PC-3 (cell line): ENCODE measurements at regions not wholly inside any gene's neighbourhood (a gene's known extent, or its start where the extent isn't known, plus 50 kb on each side); places are given as distances from the start of the nearest gene placed in this dataset.

ENCODE experiments used
- ATAC-seq: fragments of 200-7000 bp; cut with Tn5 transposase; 2 replicates; pipeline ENCODE4 v1.9.1; 2020; ENCODE audit warnings: mild to moderate bottlenecking, moderate library complexity
- BruUV-seq: library from RNA; stranded (reverse); fragments of 400-500 nt; replicated peaks from 2 replicates; lab custom pipeline; 2021; lab: Mats Ljungman, UMichigan
- CTCF ChIA-PET: fragments of 300-600 bp; sonication (Branson Sonifier 250); formaldehyde crosslinking; loops from one replicate; lab custom pipeline; 2022; ENCODE audit warnings: antibody characterized with exemption; lab: Charles Lee
- POLR2A ChIA-PET: fragments of 300-600 bp; sonication (Branson Sonifier 250); formaldehyde crosslinking; loops from one replicate; lab custom pipeline; 2022; ENCODE audit warnings: antibody characterized with exemption; ENCODE audit not compliant: unreplicated experiment; lab: Charles Lee
- DNase-seq: peaks from one replicate; pipeline ENCODE4 v3.0.0-alpha.2; 2015
- H2AFZ ChIP-seq: fragments of 300-600 bp; sonication (generic); 2 replicates; pipeline ENCODE4 v1.6.0; 2016; ENCODE audit warnings: antibody characterized with exemption, low read length
- H3F3A ChIP-seq: fragments of 300-600 bp; sonication (generic); one replicate; pipeline ENCODE4 v1.6.0; 2017; ENCODE audit warnings: antibody characterized with exemption, low read length, control low read depth, mild to moderate bottlenecking; ENCODE audit not compliant: unreplicated experiment
- H3K27ac ChIP-seq: fragments of 300-600 bp; sonication (generic); 2 replicates; pipeline ENCODE4 v1.5.1; 2016; ENCODE audit warnings: mild to moderate bottlenecking, low read length
- H3K27me3 ChIP-seq: fragments of 300-600 bp; sonication (generic); 2 replicates; pipeline ENCODE4 v1.6.1; 2016; ENCODE audit warnings: low read length, mixed read lengths
- H3K36me3 ChIP-seq: fragments of 300-600 bp; sonication (generic); 2 replicates; pipeline ENCODE4 v1.6.1; 2016; ENCODE audit warnings: low read depth, mixed run types, low read length, mixed read lengths
- H3K4me1 ChIP-seq: fragments of 300-600 bp; sonication (generic); 2 replicates; pipeline ENCODE4 v1.5.1; 2016; ENCODE audit warnings: low read length; ENCODE audit not compliant: insufficient read depth
- H3K4me2 ChIP-seq: fragments of 300-600 bp; sonication (generic); 2 replicates; pipeline ENCODE4 v1.6.0; 2016; ENCODE audit warnings: low read length
- H3K4me3 ChIP-seq: fragments of 300-600 bp; sonication (generic); 2 replicates; pipeline ENCODE4 v1.5.1; 2016; ENCODE audit warnings: mild to moderate bottlenecking, low read length, mixed read lengths
- H3K79me2 ChIP-seq: fragments of 300-600 bp; sonication (generic); 2 replicates; pipeline ENCODE4 v1.6.1; 2017; ENCODE audit warnings: low read length, mixed read lengths
- H3K9ac ChIP-seq: fragments of 300-600 bp; sonication (generic); 2 replicates; pipeline ENCODE4 v1.6.0; 2016; ENCODE audit warnings: mild to moderate bottlenecking, low read length
- H3K9me2 ChIP-seq: fragments of 300-600 bp; sonication (generic); replicated peaks from 2 replicates; pipeline ENCODE4 v1.6.1; 2016; ENCODE audit warnings: mixed run types, low read length, mixed read lengths
- H3K9me3 ChIP-seq: fragments of 300-600 bp; sonication (generic); 2 replicates; pipeline ENCODE4 v1.6.1; 2016; ENCODE audit warnings: low read length, mixed read lengths
- H4K20me1 ChIP-seq: fragments of 300-600 bp; sonication (generic); 2 replicates; pipeline ENCODE4 v1.6.1; 2016; ENCODE audit warnings: low read length, mixed read lengths
- EZH2 ChIP-seq: fragments of 300-600 bp; sonication (generic); IDR thresholded peaks from one replicate; pipeline ENCODE4 v1.6.1; 2017; ENCODE audit warnings: antibody characterized with exemption, mild to moderate bottlenecking, low read length; ENCODE audit not compliant: unreplicated experiment
- EZH2phosphoT487 ChIP-seq: fragments of 300-600 bp; sonication (generic); IDR thresholded peaks from 2 replicates; pipeline ENCODE4 v1.6.1; 2018; ENCODE audit warnings: mild to moderate bottlenecking, antibody characterized with exemption, low read length, borderline replicate concordance
- intact Hi-C: fragments of 100-400 bp; cut with micrococcal nuclease; formaldehyde crosslinking; loops from 2 replicates; pipeline ENCODE4 v1.9.0; 2023
- TF ChIP-seq, protein P1 (sequence below): fragments of 300-600 bp; sonication (generic); conservative IDR thresholded peaks from 2 replicates; pipeline ENCODE4 v1.5.1; 2017; ENCODE audit warnings: antibody characterized with exemption, low read depth, mild to moderate bottlenecking, low read length

DNA sequence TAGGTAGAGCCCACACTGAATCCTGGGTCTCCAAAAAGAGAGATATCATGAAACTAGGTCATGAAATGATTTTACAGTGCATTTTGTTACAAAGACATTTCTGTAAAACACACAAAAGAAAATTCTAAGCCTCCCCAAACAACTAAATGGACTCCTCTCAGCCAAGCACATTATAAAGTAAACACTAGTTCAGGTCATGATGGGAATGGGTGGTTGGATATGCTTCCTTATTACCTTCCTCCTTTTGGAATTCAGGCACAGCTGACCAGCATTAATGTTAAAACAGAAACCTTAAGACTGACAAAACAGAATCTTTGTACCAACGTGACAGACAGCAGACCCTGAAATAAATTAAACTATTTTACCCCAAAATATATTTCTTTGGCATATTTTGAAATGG lies 87.9 kb upstream of the NPY2R start:
- no peak overlapping the region for H2AFZ ChIP-seq
- no peaks in the 10 kb centered on the region; the same call in 1 of the 2 replicates for H3K36me3 ChIP-seq
- no peak for TF ChIP-seq EZH2phosphoT487
- TF ChIP-seq, protein P1, sequence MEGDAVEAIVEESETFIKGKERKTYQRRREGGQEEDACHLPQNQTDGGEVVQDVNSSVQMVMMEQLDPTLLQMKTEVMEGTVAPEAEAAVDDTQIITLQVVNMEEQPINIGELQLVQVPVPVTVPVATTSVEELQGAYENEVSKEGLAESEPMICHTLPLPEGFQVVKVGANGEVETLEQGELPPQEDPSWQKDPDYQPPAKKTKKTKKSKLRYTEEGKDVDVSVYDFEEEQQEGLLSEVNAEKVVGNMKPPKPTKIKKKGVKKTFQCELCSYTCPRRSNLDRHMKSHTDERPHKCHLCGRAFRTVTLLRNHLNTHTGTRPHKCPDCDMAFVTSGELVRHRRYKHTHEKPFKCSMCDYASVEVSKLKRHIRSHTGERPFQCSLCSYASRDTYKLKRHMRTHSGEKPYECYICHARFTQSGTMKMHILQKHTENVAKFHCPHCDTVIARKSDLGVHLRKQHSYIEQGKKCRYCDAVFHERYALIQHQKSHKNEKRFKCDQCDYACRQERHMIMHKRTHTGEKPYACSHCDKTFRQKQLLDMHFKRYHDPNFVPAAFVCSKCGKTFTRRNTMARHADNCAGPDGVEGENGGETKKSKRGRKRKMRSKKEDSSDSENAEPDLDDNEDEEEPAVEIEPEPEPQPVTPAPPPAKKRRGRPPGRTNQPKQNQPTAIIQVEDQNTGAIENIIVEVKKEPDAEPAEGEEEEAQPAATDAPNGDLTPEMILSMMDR, result no peak
- TF ChIP-seq EZH2, result no peak
- H3K9me2 ChIP-seq, result no peaks in the 10 kb centered on the region
- H3F3A ChIP-seq, result no peaks in the 10 kb centered on the region
- H3K27ac ChIP-seq, result no peak overlapping the region
- no peaks in the 10 kb centered on the region for H3K27me3 ChIP-seq
- no peak overlapping the region for H3K4me3 ChIP-seq
- H3K4me2 ChIP-seq, result no peak overlapping the region
- ATAC-seq (no peak), DNase-seq (no peak)
- 0 out of 2 replicates have a peak, but pooled peaks cover 4% of the 10 kb centered on the region for H3K9me3 ChIP-seq
- no peaks in the 10 kb centered on the region for H4K20me1 ChIP-seq
- no peak overlapping the region for H3K9ac ChIP-seq
- H3K4me1 ChIP-seq, result no peaks in the 10 kb centered on the region
- no peaks in the 10 kb centered on the region for H3K79me2 ChIP-seq
- BruUV-seq, result no TSS peak
- POLR2A ChIA-PET, result no interaction called here
- CTCF ChIA-PET, result no interaction called here
- intact Hi-C loops, result no loop called here

DNA sequence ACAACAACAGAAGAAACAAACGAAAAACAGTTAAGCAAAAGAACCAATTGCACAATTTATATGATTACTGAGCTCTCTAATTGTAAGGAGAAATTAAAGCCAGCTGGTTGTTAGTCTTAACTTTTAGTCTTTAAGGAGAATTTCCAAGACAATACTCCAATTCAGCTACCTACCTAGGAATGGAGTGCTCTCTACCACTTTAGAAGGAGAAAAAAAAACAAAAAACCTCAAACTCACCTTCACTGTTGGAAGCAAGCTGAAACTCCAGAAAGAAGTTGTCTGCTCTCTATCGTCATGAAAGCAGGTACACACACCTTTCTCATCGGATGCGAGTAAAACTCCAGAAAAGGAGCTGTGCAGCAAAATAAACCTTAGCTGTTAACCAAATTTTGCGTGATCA lies 86.1 kb upstream of the NPY2R start:
- 0 out of 2 replicates have a peak, but pooled peaks cover 4% of the 10 kb centered on the region for H3K9me3 ChIP-seq
- H3F3A ChIP-seq, result no peaks in the 10 kb centered on the region
- no peaks in the 10 kb centered on the region for H3K79me2 ChIP-seq
- intact Hi-C loops, result no loop called here
- no peaks in the 10 kb centered on the region for H3K9me2 ChIP-seq
- ATAC-seq, result no peak
- no peaks in the 10 kb centered on the region for H3K36me3 ChIP-seq
- ChIA-PET POLR2A (no interaction called here), CTCF (no interaction called here)
- H3K27ac ChIP-seq, result no peak overlapping the region
- no peaks in the 10 kb centered on the region for H3K27me3 ChIP-seq
- no peaks in the 10 kb centered on the region for H4K20me1 ChIP-seq
- DNase-seq, result no peak
- no peaks in the 10 kb centered on the region for H3K4me1 ChIP-seq
- TF ChIP-seq, protein P1, result no peak
- TF ChIP-seq EZH2, result no peak
- no peak for TF ChIP-seq EZH2phosphoT487
- no peak overlapping the region for H3K4me2 ChIP-seq
- no peak overlapping the region for H3K9ac ChIP-seq
- no peak overlapping the region for H2AFZ ChIP-seq
- H3K4me3 ChIP-seq, result no peak overlapping the region
- BruUV-seq, result no TSS peak

DNA sequence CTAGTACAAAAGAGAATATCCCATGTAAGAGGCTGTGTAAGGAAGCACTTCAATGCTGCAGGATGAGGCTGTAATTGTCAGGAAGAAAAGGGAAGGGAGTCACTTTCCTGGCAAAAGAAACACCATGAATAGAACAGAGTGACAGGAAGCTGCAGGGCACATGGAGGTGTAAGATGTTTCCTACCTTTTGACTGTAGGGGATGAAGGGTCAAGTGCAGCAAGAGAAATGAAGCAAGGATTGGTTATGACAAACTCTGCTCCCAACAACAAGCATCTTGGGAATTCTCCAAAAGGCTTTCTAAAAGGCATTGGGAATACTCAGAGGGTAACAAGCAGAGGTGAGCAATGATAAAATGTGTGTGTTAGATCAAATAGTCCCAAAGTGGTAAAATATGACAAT lies 74.3 kb upstream of the NPY2R start:
- no TSS peak for BruUV-seq
- POLR2A ChIA-PET, result no interaction called here

More for the DNA sequence above, 74.3 kb upstream of the NPY2R start:
- TF ChIP-seq EZH2phosphoT487, result no peak
- Histone ChIP-seq H3K27ac (no peak overlapping the region), H2AFZ (no peak overlapping the region), H3K9me2 (no peaks in the 10 kb centered on the region), H3K4me1 (no peaks in the 10 kb centered on the region), H3K9ac (no peak overlapping the region), H4K20me1 (no peaks in the 10 kb centered on the region), H3K4me3 (no peak overlapping the region), H3K36me3 (no peaks in the 10 kb centered on the region), H3K9me3 (no peaks in the 10 kb centered on the region), H3K79me2 (no peaks in the 10 kb centered on the region), H3K27me3 (no peaks in the 10 kb centered on the region), H3K4me2 (no peak overlapping the region), H3F3A (no peaks in the 10 kb centered on the region)
- no peak for ATAC-seq
- no peak for DNase-seq
- CTCF ChIA-PET, result no interaction called here
- intact Hi-C loops, result no loop called here
